T-helper 17 cell (primary cell): ENCODE measurements at regions not wholly inside any gene's neighbourhood (a gene's known extent, or its start where the extent isn't known, plus 50 kb on each side); places are given as distances from the start of the nearest gene placed in this dataset.

Experiments used
- ATAC-seq: fragments of 150-1000 bp; cut with Tn5 transposase; 2 replicates; pipeline ENCODE4 v1.10.0; 2021; ENCODE audit warnings: mild to moderate bottlenecking, moderate library complexity
- DNase-seq, 3 donors: peaks; one replicate each; pipeline versions ENCODE4 v3.0.0 to v3.0.0-alpha.2; 2020 to 2021
- H3K9me3 ChIP-seq: one replicate; pipeline ENCODE4 v1.7.0; 2013; ENCODE audit warnings: low read length, mild to moderate bottlenecking; ENCODE audit not compliant: control insufficient read depth, poor library complexity, severe bottlenecking
- H3K27ac Mint-ChIP-seq: one replicate; pipeline ENCODE4 v1.8.0; 2022; ENCODE audit warnings: mild to moderate bottlenecking, moderate library complexity, mixed read lengths
- H3K27me3 Mint-ChIP-seq: one replicate; pipeline ENCODE4 v1.8.0; 2022; ENCODE audit warnings: mixed read lengths
- H3K36me3 Mint-ChIP-seq: one replicate; pipeline ENCODE4 v1.8.0; 2022; ENCODE audit warnings: low read depth, mixed read lengths
- H3K4me1 Mint-ChIP-seq: one replicate; pipeline ENCODE4 v1.8.0; 2022; ENCODE audit warnings: mild to moderate bottlenecking, mixed read lengths
- H3K4me3 Mint-ChIP-seq: one replicate; pipeline ENCODE4 v1.8.0; 2022; ENCODE audit warnings: mild to moderate bottlenecking, moderate library complexity, mixed read lengths

- DNase-seq (no peak), ATAC-seq (no peak)
- H3K9me3 ChIP-seq: no peaks in the 10 kb centered on the region
- no peaks in the 10 kb centered on the region for H3K36me3 Mint-ChIP-seq
- no peak overlapping the region for H3K27ac Mint-ChIP-seq
- no peaks in the 10 kb centered on the region for H3K4me1 Mint-ChIP-seq
- peaks cover 7% of the 10 kb centered on the region for H3K27me3 Mint-ChIP-seq
- H3K4me3 Mint-ChIP-seq: no peak overlapping the region
These were observed 134.5 kb upstream of the KL start for GRCh38 chr13:32881777-32882145.

DNA sequence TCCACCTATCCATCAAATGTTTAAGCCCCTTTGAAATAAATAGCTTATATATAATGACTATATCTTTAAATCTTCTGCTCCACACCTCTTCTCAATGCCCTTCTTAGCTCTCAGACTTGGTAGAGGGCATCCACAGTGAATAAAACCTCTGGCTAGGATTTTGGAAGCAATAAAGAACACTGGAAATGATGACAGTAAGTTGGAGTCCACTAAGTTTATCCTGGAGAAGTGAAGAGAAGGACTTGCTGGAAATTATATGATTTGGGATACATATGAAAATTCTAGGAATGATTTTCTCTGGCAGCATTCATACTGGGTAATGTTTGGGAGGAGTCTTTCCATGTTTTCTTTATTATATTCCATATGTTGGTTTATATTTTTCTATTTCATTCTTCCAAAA is 133.5 kb upstream of the KL start:
- ATAC-seq: no peak
- Mint-ChIP-seq H3K27ac (no peak overlapping the region), H3K36me3 (no peaks in the 10 kb centered on the region), H3K4me1 (no peaks in the 10 kb centered on the region), H3K4me3 (no peak overlapping the region), H3K27me3 (peaks cover 7% of the 10 kb centered on the region)
- no peaks in the 10 kb centered on the region for H3K9me3 ChIP-seq
- DNase-seq: no peak

- H3K36me3 Mint-ChIP-seq: no peaks in the 10 kb centered on the region
- H3K4me3 Mint-ChIP-seq: no peak overlapping the region
- no peak for DNase-seq
- H3K27me3 Mint-ChIP-seq: peaks cover 7% of the 10 kb centered on the region
- H3K4me1 Mint-ChIP-seq: no peaks in the 10 kb centered on the region
- H3K27ac Mint-ChIP-seq: no peak overlapping the region
- ATAC-seq: no peak
- no peaks in the 10 kb centered on the region for H3K9me3 ChIP-seq
These were observed 132.7 kb upstream of the KL start for GRCh38 chr13:32883474-32883873.

GRCh38 chr13:32887617-32888016 is 128.6 kb upstream of the KL start:
- ATAC-seq: no peak
- Mint-ChIP-seq H3K4me1 (no peaks in the 10 kb centered on the region), H3K27me3 (peaks cover 3% of the 10 kb centered on the region)

GRCh38 chr13:32889986-32890565 is 126.1 kb upstream of the KL start:
- ATAC-seq (no peak), DNase-seq (no peak)
- H3K4me1 Mint-ChIP-seq: no peaks in the 10 kb centered on the region
- no peak overlapping the region for H3K4me3 Mint-ChIP-seq
- H3K27me3 Mint-ChIP-seq: peaks cover 7% of the 10 kb centered on the region
- no peaks in the 10 kb centered on the region for H3K9me3 ChIP-seq
- H3K27ac Mint-ChIP-seq: no peak overlapping the region
- no peaks in the 10 kb centered on the region for H3K36me3 Mint-ChIP-seq

More at GRCh38 chr13:32887617-32888016, 128.6 kb upstream of the KL start:
- no peak for DNase-seq
- no peaks in the 10 kb centered on the region for H3K9me3 ChIP-seq
- Mint-ChIP-seq H3K4me3 (no peak overlapping the region), H3K27ac (no peak overlapping the region), H3K36me3 (no peaks in the 10 kb centered on the region)

DNA sequence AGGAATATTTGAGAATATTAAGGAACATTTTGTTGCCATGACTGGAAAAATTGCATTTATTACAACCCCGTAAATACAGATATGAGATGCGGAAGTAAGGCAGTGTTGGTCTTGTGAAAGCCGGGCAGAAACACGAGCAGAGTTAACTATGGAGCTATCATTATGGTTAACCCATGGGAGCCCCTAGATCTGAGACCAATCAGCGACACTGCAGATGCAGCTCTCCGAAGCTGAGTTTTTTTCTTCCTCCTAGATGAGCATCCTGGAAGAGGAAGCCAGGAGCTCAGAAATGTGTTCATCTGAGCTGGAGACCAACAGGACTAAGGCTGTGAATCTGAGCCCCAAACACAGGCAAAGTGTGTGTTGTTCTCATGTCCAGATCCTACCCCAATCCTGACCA is 123.0 kb upstream of the KL start:
- H3K27me3 Mint-ChIP-seq: peaks cover 13% of the 10 kb centered on the region
- no peaks in the 10 kb centered on the region for H3K4me1 Mint-ChIP-seq
- H3K36me3 Mint-ChIP-seq: no peaks in the 10 kb centered on the region
- no peak overlapping the region for H3K27ac Mint-ChIP-seq
- ATAC-seq (no peak), DNase-seq (no peak)
- no peaks in the 10 kb centered on the region for H3K9me3 ChIP-seq
- no peak overlapping the region for H3K4me3 Mint-ChIP-seq

DNA sequence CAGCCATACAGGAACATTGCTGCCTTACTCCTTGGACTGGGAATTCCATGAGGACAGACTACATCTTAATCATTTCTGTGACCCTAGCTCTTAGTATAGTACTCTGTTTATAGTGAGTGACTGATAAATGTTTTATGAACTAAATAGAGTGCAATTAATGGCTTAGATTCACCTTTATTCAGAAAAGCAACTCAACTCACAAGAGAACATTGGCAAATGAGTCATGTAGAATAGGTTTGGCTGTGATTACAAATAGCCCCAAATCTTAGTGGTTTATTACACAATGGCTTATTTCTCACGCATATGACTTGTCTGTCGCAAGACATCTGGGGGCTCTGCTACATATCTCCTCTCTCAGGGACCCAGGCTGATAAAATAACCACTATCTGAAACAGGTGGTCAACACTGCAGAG is 121.6 kb upstream of the KL start:
- DNase-seq (no peak), ATAC-seq (no peak)
- no peak overlapping the region for H3K4me3 Mint-ChIP-seq
- H3K4me1 Mint-ChIP-seq: no peaks in the 10 kb centered on the region
- no peak overlapping the region for H3K27ac Mint-ChIP-seq
- peaks cover 13% of the 10 kb centered on the region for H3K27me3 Mint-ChIP-seq
- H3K36me3 Mint-ChIP-seq: no peaks in the 10 kb centered on the region
- H3K9me3 ChIP-seq: no peaks in the 10 kb centered on the region

DNA sequence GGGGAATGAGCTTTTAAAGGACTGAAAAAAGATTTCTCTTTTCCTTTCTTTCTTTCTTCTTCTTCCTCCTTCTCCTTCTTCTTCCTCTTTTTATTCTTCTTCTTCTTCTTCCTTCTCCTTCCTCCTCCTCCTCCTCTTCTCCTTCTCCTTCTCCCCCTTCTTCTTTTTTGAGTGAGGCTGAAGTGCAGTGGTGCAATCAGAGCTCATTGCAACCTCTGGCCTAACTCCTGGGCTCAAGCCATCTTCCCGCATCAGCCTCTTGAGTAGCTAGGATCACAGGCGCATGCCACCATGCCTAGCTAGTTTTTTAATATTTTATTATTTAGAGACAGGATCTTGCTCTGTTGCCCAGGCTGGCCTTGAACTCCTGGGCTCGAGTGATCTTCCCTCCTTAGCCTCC is 120.9 kb upstream of the KL start:
- no peak for ATAC-seq
- no peaks in the 10 kb centered on the region for H3K9me3 ChIP-seq
- Mint-ChIP-seq H3K27ac (no peak overlapping the region), H3K4me3 (no peak overlapping the region), H3K27me3 (peaks cover 13% of the 10 kb centered on the region), H3K36me3 (no peaks in the 10 kb centered on the region), H3K4me1 (no peaks in the 10 kb centered on the region)
- no peak for DNase-seq

GRCh38 chr13:32897296-32897695 is 118.9 kb upstream of the KL start:
- no peak overlapping the region for H3K27ac Mint-ChIP-seq
- H3K27me3 Mint-ChIP-seq: peaks cover 13% of the 10 kb centered on the region
- DNase-seq: no peak
- no peaks in the 10 kb centered on the region for H3K4me1 Mint-ChIP-seq
- ATAC-seq: no peak
- no peaks in the 10 kb centered on the region for H3K36me3 Mint-ChIP-seq
- no peaks in the 10 kb centered on the region for H3K9me3 ChIP-seq
- no peak overlapping the region for H3K4me3 Mint-ChIP-seq

DNA sequence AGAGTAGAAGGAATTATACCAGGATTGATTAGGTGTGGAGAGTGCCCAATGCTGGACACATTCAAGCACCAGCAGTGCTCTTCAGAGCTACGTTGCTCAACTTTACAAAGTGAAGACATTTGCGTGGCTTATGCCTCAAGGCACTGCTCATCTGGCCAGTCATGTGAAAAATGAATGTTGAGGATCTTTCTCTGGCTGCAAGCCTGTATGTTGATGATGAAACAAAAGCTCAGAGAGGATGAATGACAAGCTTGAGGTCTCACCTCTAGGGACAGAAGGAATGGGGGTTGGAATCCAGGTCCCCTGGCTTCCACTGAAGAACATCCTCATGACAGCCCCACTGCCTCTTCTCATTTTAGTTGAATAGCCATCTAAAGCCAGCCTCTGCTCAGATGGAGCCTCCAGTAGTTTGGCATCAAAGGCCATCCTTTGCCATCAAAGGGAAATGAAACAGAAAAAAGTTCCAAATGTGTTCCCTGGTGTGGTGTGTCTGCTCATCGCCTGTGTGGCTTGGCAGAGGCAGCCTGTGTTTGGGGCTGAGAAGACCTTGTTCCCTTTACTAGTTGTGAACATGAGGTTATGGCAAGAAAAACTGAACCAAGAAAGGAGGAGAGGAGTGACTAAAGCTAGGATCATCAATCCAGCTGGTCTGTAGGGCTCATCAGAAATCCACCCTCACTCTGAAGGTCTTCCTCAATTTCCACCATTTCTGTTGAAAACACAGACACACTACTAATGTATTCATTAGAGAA is 114.0 kb upstream of the KL start:
- Mint-ChIP-seq H3K27me3 (peaks cover 14% of the 10 kb centered on the region), H3K4me1 (peaks cover 5% of the 10 kb centered on the region), H3K4me3 (no peak overlapping the region), H3K36me3 (no peaks in the 10 kb centered on the region), H3K27ac (no peak overlapping the region)
- no peaks in the 10 kb centered on the region for H3K9me3 ChIP-seq
- ATAC-seq (no peak), DNase-seq (no peak)

DNA sequence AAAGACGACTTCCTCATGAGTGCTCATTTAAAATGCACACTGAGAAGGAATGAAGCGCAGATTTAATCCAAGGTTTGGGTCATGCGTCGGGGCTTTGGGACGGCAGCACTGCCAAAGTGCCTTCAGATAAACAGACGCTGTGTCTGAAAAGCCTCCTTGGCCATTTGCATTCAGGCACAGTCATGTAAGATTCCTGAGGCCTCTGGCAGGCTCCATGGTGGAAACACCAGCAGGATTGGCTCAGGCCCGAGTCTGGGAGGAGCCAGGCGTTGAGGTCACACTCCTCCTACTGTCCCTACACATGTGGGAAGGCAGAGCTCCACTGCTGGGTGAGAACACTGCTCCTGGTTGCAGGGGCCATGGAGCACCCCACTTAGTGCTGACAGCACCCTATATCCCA is 113.3 kb upstream of the KL start:
- Mint-ChIP-seq H3K27me3 (peaks cover 14% of the 10 kb centered on the region), H3K4me1 (peaks cover 5% of the 10 kb centered on the region), H3K4me3 (no peak overlapping the region), H3K36me3 (no peaks in the 10 kb centered on the region), H3K27ac (no peak overlapping the region)
- H3K9me3 ChIP-seq: no peaks in the 10 kb centered on the region
- no peak for DNase-seq
- no peak for ATAC-seq

- Mint-ChIP-seq H3K36me3 (no peaks in the 10 kb centered on the region), H3K27ac (no peak overlapping the region), H3K27me3 (peaks cover 17% of the 10 kb centered on the region), H3K4me3 (no peak overlapping the region), H3K4me1 (peaks cover 5% of the 10 kb centered on the region)
- no peak for ATAC-seq
- no peak for DNase-seq
- H3K9me3 ChIP-seq: no peaks in the 10 kb centered on the region
These were observed 112.5 kb upstream of the KL start for GRCh38 chr13:32903720-32904119.

GRCh38 chr13:32904266-32904665 is 112.0 kb upstream of the KL start:
- no peak for ATAC-seq
- H3K9me3 ChIP-seq: no peaks in the 10 kb centered on the region
- peaks cover 5% of the 10 kb centered on the region for H3K4me1 Mint-ChIP-seq
- peaks cover 22% of the 10 kb centered on the region for H3K27me3 Mint-ChIP-seq
- H3K36me3 Mint-ChIP-seq: no peaks in the 10 kb centered on the region
- H3K27ac Mint-ChIP-seq: no peak overlapping the region
- DNase-seq: no peak
- H3K4me3 Mint-ChIP-seq: no peak overlapping the region
